Astrocyte (in vitro differentiated cells and primary cell): ENCODE measurements at regions not wholly inside any gene's neighbourhood (a gene's known extent, or its start where the extent isn't known, plus 50 kb on each side); places are given as distances from the start of the nearest gene placed in this dataset.

Source experiments
- DNase-seq: peaks from one replicate; pipeline ENCODE4 v3.0.0-alpha.2; 2010; ENCODE audit warnings: low read depth
- FAIRE-seq: peaks from 2 replicates; lab custom pipeline; 2011; peaks lifted over from hg19 to GRCh38; lab: Jason Lieb, UNC
- H2AFZ ChIP-seq: 2 replicates; pipeline ENCODE4 v1.6.0; 2012; ENCODE audit warnings: low read depth, low read length, inconsistent platforms
- H3K27ac ChIP-seq: 2 replicates; pipeline ENCODE4 v1.5.1; 2011; ENCODE audit warnings: low read depth, low read length, inconsistent platforms
- H3K27me3 ChIP-seq: 2 replicates; pipeline ENCODE4 v1.6.0; 2011; ENCODE audit warnings: low read length, inconsistent platforms; ENCODE audit not compliant: insufficient read depth
- H3K36me3 ChIP-seq: 2 replicates; pipeline ENCODE4 v1.5.1; 2011; ENCODE audit warnings: low read length, inconsistent platforms; ENCODE audit not compliant: insufficient read depth
- H3K4me1 ChIP-seq: 2 replicates; pipeline ENCODE4 v1.5.1; 2011; ENCODE audit warnings: low read length, inconsistent platforms; ENCODE audit not compliant: insufficient read depth
- H3K4me2 ChIP-seq: 2 replicates; pipeline ENCODE4 v1.6.0; 2012; ENCODE audit warnings: low read length, inconsistent platforms
- H3K4me3 ChIP-seq: 2 replicates; pipeline ENCODE4 v1.5.1; 2011; ENCODE audit warnings: low read depth, mild to moderate bottlenecking, low read length, inconsistent platforms; ENCODE audit not compliant: insufficient read depth
- H3K79me2 ChIP-seq: 2 replicates; pipeline ENCODE4 v1.6.0; 2012; ENCODE audit warnings: mild to moderate bottlenecking, low read length, inconsistent platforms; ENCODE audit not compliant: insufficient read depth
- H3K9ac ChIP-seq: 2 replicates; pipeline ENCODE4 v1.6.0; 2012; ENCODE audit warnings: mild to moderate bottlenecking, low read length, inconsistent platforms
- H3K9me3 ChIP-seq: 2 replicates; pipeline ENCODE4 v1.5.1; 2012; ENCODE audit warnings: low read depth, mild to moderate bottlenecking, low read length, inconsistent platforms; ENCODE audit not compliant: insufficient read depth
- H4K20me1 ChIP-seq: 2 replicates; pipeline ENCODE4 v1.6.0; 2012; ENCODE audit warnings: low read length, inconsistent platforms; ENCODE audit not compliant: insufficient read depth
- H3K27ac Mint-ChIP-seq: one replicate; pipeline ENCODE4 v1.8.0; 2021; ENCODE audit warnings: mild to moderate bottlenecking, mixed read lengths; ENCODE audit not compliant: unreplicated experiment
- H3K27me3 Mint-ChIP-seq: one replicate; pipeline ENCODE4 v1.8.0; 2021; ENCODE audit warnings: low read depth, mixed read lengths; ENCODE audit not compliant: unreplicated experiment
- H3K36me3 Mint-ChIP-seq: one replicate; pipeline ENCODE4 v1.8.0; 2021; ENCODE audit warnings: low read depth, mixed read lengths; ENCODE audit not compliant: unreplicated experiment
- H3K4me1 Mint-ChIP-seq: one replicate; pipeline ENCODE4 v1.8.0; 2021; ENCODE audit warnings: low read depth, mixed read lengths; ENCODE audit not compliant: unreplicated experiment
- H3K4me3 Mint-ChIP-seq: one replicate; pipeline ENCODE4 v1.8.0; 2021; ENCODE audit warnings: mild to moderate bottlenecking, moderate library complexity, mixed read lengths; ENCODE audit not compliant: unreplicated experiment
- H3K9me3 Mint-ChIP-seq: one replicate; pipeline ENCODE4 v1.8.0; 2021; ENCODE audit warnings: mild to moderate bottlenecking, mixed read lengths; ENCODE audit not compliant: unreplicated experiment
- EZH2 ChIP-seq: IDR thresholded peaks from 2 replicates; pipeline ENCODE4 v1.6.1; 2012; ENCODE audit warnings: mild to moderate bottlenecking, low read length, inconsistent platforms; ENCODE audit not compliant: insufficient read depth
- TF ChIP-seq, protein P1 (sequence below): IDR thresholded peaks from 2 replicates; pipeline ENCODE4 v1.5.1; 2011; ENCODE audit warnings: low read depth, mild to moderate bottlenecking, inconsistent platforms, low read length, moderate library complexity; ENCODE audit not compliant: insufficient read depth

DNA sequence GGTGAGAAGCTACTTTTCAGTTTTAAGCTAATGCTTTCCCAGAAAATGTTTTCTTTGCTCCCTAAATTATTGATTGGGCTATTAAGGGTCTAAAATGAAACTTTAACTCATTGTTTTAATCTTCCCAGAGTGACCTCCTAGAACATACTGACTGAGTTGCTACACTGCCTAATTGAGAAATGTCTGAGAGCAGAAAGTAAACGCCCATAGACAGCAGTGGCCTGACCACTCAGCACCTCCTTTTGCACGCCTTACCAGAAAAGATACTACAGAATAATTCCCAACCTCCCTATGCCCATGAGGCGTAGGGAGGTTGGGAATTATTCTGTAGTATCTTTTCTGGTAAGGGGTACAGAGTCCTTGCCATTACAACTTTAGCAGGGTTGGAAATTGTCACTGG lies 381.8 kb upstream of the LCORL start:
- no peaks in the 10 kb centered on the region for H3K9me3 Mint-ChIP-seq
- DNase-seq, result no peak
- no peak overlapping the region for H3K4me3 ChIP-seq
- no peak for FAIRE-seq
- no peak overlapping the region for H3K4me2 ChIP-seq
- H3K4me1 ChIP-seq, result no peaks in the 10 kb centered on the region
- H3K27me3 Mint-ChIP-seq, result no peaks in the 10 kb centered on the region
- no peak overlapping the region for H3K27ac ChIP-seq
- H3K4me3 Mint-ChIP-seq, result no peak overlapping the region
- H2AFZ ChIP-seq, result no peak overlapping the region
- H3K9me3 ChIP-seq, result no peaks in the 10 kb centered on the region
- no peaks in the 10 kb centered on the region for H3K36me3 Mint-ChIP-seq
- H3K27me3 ChIP-seq, result no peaks in the 10 kb centered on the region
- no peaks in the 10 kb centered on the region for H3K79me2 ChIP-seq
- peaks cover 7% of the 10 kb centered on the region for H3K4me1 Mint-ChIP-seq
- H3K27ac Mint-ChIP-seq, result no peak overlapping the region
- no peaks in the 10 kb centered on the region for H3K36me3 ChIP-seq
- no peaks in the 10 kb centered on the region for H4K20me1 ChIP-seq
- no peak overlapping the region for H3K9ac ChIP-seq
- TF ChIP-seq, protein P1, sequence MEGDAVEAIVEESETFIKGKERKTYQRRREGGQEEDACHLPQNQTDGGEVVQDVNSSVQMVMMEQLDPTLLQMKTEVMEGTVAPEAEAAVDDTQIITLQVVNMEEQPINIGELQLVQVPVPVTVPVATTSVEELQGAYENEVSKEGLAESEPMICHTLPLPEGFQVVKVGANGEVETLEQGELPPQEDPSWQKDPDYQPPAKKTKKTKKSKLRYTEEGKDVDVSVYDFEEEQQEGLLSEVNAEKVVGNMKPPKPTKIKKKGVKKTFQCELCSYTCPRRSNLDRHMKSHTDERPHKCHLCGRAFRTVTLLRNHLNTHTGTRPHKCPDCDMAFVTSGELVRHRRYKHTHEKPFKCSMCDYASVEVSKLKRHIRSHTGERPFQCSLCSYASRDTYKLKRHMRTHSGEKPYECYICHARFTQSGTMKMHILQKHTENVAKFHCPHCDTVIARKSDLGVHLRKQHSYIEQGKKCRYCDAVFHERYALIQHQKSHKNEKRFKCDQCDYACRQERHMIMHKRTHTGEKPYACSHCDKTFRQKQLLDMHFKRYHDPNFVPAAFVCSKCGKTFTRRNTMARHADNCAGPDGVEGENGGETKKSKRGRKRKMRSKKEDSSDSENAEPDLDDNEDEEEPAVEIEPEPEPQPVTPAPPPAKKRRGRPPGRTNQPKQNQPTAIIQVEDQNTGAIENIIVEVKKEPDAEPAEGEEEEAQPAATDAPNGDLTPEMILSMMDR, result no peak
- TF ChIP-seq EZH2, result no peak

DNA sequence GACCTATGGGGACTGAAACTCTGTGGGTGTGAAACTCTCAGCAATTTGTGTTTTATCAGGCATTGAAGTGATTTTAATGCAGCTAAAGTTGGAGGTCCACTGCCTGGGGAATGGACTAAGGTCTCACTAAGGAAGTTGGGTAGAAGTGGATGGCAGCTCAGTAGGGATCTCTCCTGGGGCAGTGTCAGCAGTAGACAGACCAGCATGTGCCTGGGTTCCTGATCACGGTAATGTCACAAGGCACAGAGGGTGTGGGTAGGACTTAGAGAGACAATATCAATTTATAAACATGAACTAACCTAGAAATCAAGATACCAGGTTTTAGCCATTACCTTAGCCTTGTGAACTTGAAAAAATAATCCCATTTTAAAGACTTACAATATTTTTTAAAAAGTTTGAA lies 380.3 kb upstream of the LCORL start:
- Histone ChIP-seq H3K9ac (no peak overlapping the region), H3K4me2 (no peak overlapping the region), H3K27me3 (no peaks in the 10 kb centered on the region), H3K4me3 (no peak overlapping the region), H3K36me3 (no peaks in the 10 kb centered on the region), H3K4me1 (no peaks in the 10 kb centered on the region), H3K27ac (no peak overlapping the region), H4K20me1 (no peaks in the 10 kb centered on the region), H3K9me3 (no peaks in the 10 kb centered on the region), H2AFZ (no peak overlapping the region), H3K79me2 (no peaks in the 10 kb centered on the region)
- Mint-ChIP-seq H3K9me3 (no peaks in the 10 kb centered on the region), H3K4me1 (peaks cover 6% of the 10 kb centered on the region), H3K4me3 (no peak overlapping the region), H3K36me3 (no peaks in the 10 kb centered on the region), H3K27ac (no peak overlapping the region), H3K27me3 (no peaks in the 10 kb centered on the region)
- DNase-seq (no peak), FAIRE-seq (no peak)
- TF ChIP-seq EZH2, result no peak
- TF ChIP-seq, protein P1, result no peak

DNA sequence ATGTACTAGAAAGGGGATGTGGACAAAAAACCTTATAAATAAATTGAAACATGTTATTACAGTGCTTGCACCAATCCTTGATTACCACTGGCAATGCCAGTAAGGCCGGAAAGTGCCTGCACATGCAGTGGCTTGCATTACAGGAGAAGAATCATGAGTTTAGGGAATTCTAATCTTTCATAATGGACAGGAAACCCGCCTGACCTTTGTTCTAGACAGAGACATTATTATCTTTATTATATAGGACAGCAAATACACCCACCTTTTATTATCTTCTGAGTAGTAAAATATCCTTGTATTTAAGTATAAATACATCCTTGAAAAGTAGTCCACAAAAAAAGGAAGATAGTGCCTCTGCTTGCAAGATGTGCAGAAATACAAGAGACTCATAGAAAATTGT lies 379.9 kb upstream of the LCORL start:
- Mint-ChIP-seq H3K27me3 (no peaks in the 10 kb centered on the region), H3K4me3 (no peak overlapping the region), H3K9me3 (no peaks in the 10 kb centered on the region), H3K27ac (no peak overlapping the region), H3K36me3 (no peaks in the 10 kb centered on the region), H3K4me1 (peaks cover 6% of the 10 kb centered on the region)
- TF ChIP-seq, protein P1, result no peak
- TF ChIP-seq EZH2, result no peak
- Histone ChIP-seq H3K79me2 (no peaks in the 10 kb centered on the region), H3K27me3 (no peaks in the 10 kb centered on the region), H3K27ac (no peak overlapping the region), H3K9me3 (no peaks in the 10 kb centered on the region), H4K20me1 (no peaks in the 10 kb centered on the region), H3K36me3 (no peaks in the 10 kb centered on the region), H3K4me1 (no peaks in the 10 kb centered on the region), H3K4me2 (no peak overlapping the region), H2AFZ (no peak overlapping the region), H3K4me3 (no peak overlapping the region), H3K9ac (no peak overlapping the region)
- DNase-seq (no peak), FAIRE-seq (no peak)
